ENCODE measurements at regions not wholly inside any gene's neighbourhood (a gene's known extent, or its start where the extent isn't known, plus 50 kb on each side); places are given as distances from the start of the nearest gene placed in this dataset.

DNA sequence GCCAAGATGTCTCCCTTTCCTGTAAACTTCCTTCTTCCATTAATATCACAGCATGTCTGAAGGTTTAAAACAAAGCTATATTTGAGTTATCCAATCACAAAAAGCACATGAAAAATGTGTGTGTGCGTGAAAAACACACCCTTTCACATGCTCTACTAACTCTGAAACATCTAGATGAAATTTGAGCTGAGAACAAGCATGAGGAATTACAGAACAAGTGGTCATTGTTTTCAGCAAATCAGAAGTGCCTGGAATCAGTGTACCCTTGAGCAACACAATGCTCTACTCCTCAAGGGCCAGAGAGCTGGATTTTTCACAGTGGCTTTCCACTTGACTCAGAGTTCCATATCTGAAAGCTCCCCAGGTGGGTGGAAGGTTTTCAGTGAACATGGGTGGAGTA, 255.9 kb downstream of the PSAT1 start:
- TF ChIP-seq, protein P1, sequence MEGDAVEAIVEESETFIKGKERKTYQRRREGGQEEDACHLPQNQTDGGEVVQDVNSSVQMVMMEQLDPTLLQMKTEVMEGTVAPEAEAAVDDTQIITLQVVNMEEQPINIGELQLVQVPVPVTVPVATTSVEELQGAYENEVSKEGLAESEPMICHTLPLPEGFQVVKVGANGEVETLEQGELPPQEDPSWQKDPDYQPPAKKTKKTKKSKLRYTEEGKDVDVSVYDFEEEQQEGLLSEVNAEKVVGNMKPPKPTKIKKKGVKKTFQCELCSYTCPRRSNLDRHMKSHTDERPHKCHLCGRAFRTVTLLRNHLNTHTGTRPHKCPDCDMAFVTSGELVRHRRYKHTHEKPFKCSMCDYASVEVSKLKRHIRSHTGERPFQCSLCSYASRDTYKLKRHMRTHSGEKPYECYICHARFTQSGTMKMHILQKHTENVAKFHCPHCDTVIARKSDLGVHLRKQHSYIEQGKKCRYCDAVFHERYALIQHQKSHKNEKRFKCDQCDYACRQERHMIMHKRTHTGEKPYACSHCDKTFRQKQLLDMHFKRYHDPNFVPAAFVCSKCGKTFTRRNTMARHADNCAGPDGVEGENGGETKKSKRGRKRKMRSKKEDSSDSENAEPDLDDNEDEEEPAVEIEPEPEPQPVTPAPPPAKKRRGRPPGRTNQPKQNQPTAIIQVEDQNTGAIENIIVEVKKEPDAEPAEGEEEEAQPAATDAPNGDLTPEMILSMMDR (conservative IDR thresholded peaks at IDR 0.05 in 1 of 2, IDR thresholded peaks at IDR 0.05 in 1 of 2; ENCODE audit: extremely low read depth in 1 of 2, insufficient read depth in 1 of 2, low read depth in 1 of 2, low read length in 2 of 2), result no peak
- TF ChIP-seq EZH2 (IDR thresholded peaks at IDR 0.05; ENCODE audit: borderline replicate concordance, low read length), result no peak
